22Rv1 (cell line): ENCODE measurements at regions not wholly inside any gene's neighbourhood (a gene's known extent, or its start where the extent isn't known, plus 50 kb on each side); places are given as distances from the start of the nearest gene placed in this dataset.

Experiments used
- H3K27ac ChIP-seq: fragments of 450-650 bp; 2 replicates; pipeline ENCODE4 v1.5.1; 2017
- ZFX ChIP-seq: fragments of 450-650 bp; IDR thresholded peaks from 2 replicates; pipeline ENCODE4 v1.6.1; 2017; ENCODE audit warnings: antibody characterized with exemption, borderline replicate concordance
- TF ChIP-seq, protein P1 (sequence below): fragments of 450-650 bp; IDR thresholded peaks from 2 replicates; pipeline ENCODE4 v1.5.1; 2017; ENCODE audit warnings: mild to moderate bottlenecking

DNA sequence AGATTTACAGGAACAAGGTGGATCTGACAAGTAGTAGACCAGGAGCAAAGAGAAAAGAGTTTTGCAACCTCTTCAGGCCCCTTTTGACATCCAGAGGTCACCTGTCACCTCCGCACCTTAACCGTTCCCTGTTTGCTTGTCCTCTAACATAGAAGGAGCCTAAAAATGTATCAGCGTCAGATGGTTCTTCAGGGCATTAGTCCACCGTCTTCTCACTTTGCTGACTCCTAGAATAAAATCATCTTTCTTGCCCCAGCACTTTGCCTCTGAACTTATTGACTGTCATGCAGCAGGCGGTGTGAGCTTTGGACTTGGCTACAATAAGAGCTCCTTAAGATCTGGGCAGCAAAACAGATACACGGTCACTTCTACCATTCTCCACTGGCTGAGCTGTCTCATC lies 339.7 kb upstream of the B3GAT1 start:
- TF ChIP-seq ZFX: no peak
- TF ChIP-seq, protein P1, sequence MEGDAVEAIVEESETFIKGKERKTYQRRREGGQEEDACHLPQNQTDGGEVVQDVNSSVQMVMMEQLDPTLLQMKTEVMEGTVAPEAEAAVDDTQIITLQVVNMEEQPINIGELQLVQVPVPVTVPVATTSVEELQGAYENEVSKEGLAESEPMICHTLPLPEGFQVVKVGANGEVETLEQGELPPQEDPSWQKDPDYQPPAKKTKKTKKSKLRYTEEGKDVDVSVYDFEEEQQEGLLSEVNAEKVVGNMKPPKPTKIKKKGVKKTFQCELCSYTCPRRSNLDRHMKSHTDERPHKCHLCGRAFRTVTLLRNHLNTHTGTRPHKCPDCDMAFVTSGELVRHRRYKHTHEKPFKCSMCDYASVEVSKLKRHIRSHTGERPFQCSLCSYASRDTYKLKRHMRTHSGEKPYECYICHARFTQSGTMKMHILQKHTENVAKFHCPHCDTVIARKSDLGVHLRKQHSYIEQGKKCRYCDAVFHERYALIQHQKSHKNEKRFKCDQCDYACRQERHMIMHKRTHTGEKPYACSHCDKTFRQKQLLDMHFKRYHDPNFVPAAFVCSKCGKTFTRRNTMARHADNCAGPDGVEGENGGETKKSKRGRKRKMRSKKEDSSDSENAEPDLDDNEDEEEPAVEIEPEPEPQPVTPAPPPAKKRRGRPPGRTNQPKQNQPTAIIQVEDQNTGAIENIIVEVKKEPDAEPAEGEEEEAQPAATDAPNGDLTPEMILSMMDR: no peak

DNA sequence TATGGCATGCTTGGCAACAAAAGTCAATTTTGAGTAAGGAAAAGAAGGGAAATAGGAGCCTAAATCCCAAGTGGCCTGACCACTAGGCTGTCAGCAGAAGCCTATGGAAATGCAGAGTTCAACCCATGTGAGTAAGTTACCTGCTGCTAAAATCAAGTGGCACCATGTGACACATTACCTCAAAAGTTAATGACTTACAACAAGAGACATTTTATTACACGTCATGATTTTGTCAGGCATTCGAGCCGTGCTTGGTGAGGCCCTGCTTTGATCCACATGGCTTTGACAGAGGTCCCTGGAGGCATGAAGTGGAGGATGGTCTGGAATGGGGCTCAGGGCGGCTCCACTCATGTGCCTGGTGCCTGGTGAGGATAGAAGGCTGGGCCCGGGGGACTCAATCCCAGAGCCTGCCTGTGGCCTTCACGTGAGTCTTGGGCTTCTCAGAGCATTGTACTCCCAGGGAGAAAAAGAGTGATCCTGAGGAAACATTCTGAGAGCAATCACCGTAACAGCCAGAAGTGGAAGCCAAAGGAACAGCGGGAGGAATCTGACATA lies 339.1 kb upstream of the B3GAT1 start:
- TF ChIP-seq, protein P1: no peak
- TF ChIP-seq ZFX: no peak
- H3K27ac ChIP-seq: no peak overlapping the region

More for the DNA sequence above, 339.7 kb upstream of the B3GAT1 start:
- H3K27ac ChIP-seq: no peak overlapping the region

DNA sequence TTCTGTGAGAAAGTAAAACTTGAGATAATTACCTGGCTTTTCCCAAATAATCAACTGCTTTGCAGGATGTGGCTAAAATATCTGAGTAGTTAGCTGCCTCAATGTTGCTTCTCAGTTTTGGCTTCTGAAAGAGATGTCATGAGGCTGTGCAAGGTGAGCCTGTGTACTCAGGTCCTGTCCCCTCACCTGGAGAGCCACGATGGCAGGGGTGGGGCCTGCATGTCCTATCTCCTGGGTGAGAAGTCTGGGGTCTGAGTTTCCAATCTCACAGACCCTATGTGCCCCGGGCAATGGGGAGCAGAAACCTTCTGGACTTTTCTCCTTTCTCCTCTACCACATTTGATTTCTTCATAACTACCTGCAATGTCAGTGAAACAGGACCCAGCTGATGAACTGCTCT lies 338.6 kb upstream of the B3GAT1 start:
- no peak for TF ChIP-seq ZFX
- TF ChIP-seq, protein P1: no peak
- H3K27ac ChIP-seq: no peak overlapping the region

DNA sequence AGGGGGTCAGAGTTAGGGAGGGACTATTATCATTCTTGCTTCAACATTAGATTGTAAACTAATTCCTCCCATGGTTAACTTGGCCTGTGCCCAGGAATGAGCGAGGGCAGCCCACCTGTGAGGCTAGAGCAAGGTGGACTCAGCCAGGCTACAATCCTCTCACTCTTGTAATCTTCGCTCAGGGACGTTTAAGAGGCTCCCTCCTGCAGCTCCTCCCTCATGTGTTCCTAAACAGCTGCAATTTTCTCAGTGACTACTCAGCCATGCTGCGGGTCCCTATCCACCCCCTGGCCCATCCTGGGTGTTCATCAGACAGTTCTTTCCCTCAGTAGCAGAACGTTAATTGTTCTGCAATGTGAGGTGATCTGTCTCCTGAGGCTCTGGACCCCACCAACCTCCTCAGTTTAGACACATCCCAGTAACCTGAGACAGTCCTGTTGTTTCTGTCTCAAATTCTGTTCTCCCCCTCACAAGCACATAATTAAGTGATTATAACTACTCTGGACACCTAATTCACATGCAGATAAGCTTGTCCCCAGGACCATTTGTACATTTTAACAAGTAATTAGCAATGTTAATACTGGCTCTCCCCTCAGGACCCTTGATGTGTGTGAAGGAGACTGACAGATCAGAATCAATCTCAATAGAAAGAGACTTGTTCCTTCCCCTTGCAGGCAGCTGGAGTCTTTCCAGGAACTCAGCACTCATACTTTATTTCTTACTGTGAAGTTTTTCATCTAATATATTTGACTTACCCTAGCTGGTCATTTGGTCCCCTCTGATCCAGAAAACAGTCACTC lies 337.2 kb upstream of the B3GAT1 start:
- TF ChIP-seq, protein P1: no peak
- no peak overlapping the region for H3K27ac ChIP-seq

DNA sequence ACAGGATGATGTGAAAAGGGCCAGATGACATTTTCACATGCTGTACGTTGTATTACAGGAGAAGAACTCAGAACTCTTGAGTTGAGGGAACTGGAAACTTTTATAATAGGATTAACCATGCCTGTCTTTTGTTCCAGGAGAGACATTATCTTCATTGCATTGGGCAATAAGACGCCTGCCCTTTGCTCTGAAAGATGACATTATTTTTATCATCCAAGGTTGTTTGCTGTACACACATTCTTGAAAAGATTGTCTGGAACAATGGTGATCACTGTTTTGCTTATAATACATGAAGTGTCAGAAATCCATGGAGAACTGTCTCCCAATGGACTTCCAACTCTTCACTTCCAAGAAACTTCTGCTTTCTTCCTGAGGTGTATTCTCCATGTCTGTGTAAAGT lies 334.6 kb upstream of the B3GAT1 start:
- no peak for TF ChIP-seq ZFX
- TF ChIP-seq, protein P1: no peak

DNA sequence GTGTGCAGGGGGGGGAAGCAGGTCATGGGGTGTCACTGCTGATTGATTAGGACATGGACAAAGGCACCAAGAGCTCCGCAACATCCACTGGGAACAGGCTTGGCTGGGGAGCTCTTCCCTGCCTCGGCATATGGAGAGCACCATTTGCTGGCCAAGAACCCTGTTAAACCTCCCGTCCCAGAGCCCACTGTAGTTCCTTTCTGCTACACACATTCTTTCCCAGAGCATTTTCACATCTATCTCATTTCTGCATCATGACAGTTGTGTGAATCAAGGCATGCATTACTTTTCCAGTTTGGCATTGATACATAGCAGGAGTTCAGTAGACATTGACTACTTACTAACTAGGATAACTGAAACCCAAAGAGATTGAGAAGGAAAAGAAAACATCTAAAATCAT lies 333.4 kb upstream of the B3GAT1 start:
- no peak overlapping the region for H3K27ac ChIP-seq
- TF ChIP-seq ZFX: no peak
- TF ChIP-seq, protein P1: no peak

More for the DNA sequence above, 334.6 kb upstream of the B3GAT1 start:
- no peak overlapping the region for H3K27ac ChIP-seq

DNA sequence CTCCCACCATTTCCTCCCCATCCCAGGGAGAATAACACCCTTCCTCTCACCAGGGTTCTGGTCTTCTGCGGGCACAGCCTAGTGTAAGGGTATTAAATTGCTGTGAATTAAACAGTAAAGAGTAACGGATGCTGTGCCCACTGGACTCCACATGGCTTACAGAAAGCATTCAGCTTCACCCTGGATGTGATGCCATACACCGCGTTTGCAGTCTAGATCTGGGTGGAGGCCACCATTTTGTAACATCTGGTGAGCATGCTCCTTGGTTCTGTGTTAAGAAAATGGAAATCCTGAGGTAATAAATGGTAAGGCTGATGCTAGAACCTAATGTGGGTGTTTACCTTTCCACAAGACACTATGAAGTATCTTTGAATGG lies 331.8 kb upstream of the B3GAT1 start:
- TF ChIP-seq, protein P1: no peak
- TF ChIP-seq ZFX: no peak

More for the DNA sequence above, 331.8 kb upstream of the B3GAT1 start:
- no peak overlapping the region for H3K27ac ChIP-seq
